Activated CD4-positive, alpha-beta T cell treated with anti-CD3 and anti-CD28 coated beads, Interleukin-2, amount 10 ng/mL, durations not matched to agents 7 days and 5 days (primary cell): ENCODE measurements at regions not wholly inside any gene's neighbourhood (a gene's known extent, or its start where the extent isn't known, plus 50 kb on each side); places are given as distances from the start of the nearest gene placed in this dataset.
"Not testable (repeated sequence)": the region's sequence is repeated elsewhere in the genome, so short reads cannot be mapped to it uniquely, and the experiment has no call there.

Source experiments
- CTCF ChIA-PET: fragments of 350-600 bp; sonication (Branson Sonifier 250); formaldehyde crosslinking; loops from one replicate; lab custom pipeline; 2021; ENCODE audit warnings: antibody characterized with exemption; lab: Charles Lee
- POLR2A ChIA-PET: fragments of 350-600 bp; sonication (Branson Sonifier 250); formaldehyde crosslinking; loops from one replicate; lab custom pipeline; 2021; ENCODE audit warnings: antibody characterized with exemption; lab: Charles Lee
- DNase-seq: peaks from one replicate; pipeline ENCODE4 v3.0.0-alpha.2; 2020
- H3K27ac Mint-ChIP-seq: one replicate; pipeline ENCODE4 v1.8.0; 2021; ENCODE audit warnings: mild to moderate bottlenecking, moderate library complexity, mixed read lengths
- H3K27me3 Mint-ChIP-seq: one replicate; pipeline ENCODE4 v1.8.0; 2021; ENCODE audit warnings: mixed read lengths
- H3K36me3 Mint-ChIP-seq: one replicate; pipeline ENCODE4 v1.8.0; 2021; ENCODE audit warnings: low read depth, mixed read lengths
- H3K4me1 Mint-ChIP-seq: one replicate; pipeline ENCODE4 v1.8.0; 2021; ENCODE audit warnings: mixed read lengths
- H3K4me3 Mint-ChIP-seq: one replicate; pipeline ENCODE4 v1.8.0; 2021; ENCODE audit warnings: mild to moderate bottlenecking, moderate library complexity, mixed read lengths
- H3K9me3 Mint-ChIP-seq: one replicate; pipeline ENCODE4 v1.8.0; 2021; ENCODE audit warnings: mixed read lengths

DNA sequence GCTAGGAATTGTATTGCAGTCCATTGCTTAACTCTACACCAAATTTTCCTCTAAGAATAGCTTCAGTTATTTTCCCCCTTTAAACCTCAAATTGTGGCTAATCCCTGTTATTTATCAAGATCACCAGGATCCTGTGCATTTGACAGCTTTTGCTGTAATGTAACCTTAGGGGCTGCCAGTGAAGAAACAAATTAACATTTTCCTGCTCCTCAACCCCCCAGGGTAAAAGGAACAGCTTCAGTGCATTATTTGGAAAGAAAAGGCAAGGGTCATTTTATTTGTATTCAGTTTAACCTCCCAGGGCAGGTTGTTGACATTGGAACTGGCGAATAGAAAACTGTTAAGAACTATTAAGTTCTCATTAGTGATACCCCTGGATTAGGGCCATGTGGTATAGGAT is 57.0 kb downstream of the PCDH20 start:
- H3K27me3 Mint-ChIP-seq = no peaks in the 10 kb centered on the region
- ChIA-PET POLR2A (no interaction called here), CTCF (no interaction called here)
- DNase-seq = no peak
- no peaks in the 10 kb centered on the region for H3K4me1 Mint-ChIP-seq
- no peak overlapping the region for H3K27ac Mint-ChIP-seq
- no peak overlapping the region for H3K4me3 Mint-ChIP-seq
- peaks cover 2% of the 10 kb centered on the region for H3K9me3 Mint-ChIP-seq
- H3K36me3 Mint-ChIP-seq = no peaks in the 10 kb centered on the region

- Mint-ChIP-seq H3K4me1 (no peaks in the 10 kb centered on the region), H3K9me3 (no peaks in the 10 kb centered on the region), H3K27ac (no peak overlapping the region), H3K36me3 (no peaks in the 10 kb centered on the region), H3K4me3 (no peak overlapping the region), H3K27me3 (no peaks in the 10 kb centered on the region)
- CTCF ChIA-PET = no interaction called here
- POLR2A ChIA-PET = no interaction called here
- no peak for DNase-seq
Observed at GRCh38 chr13:61350341-61350740, 65.3 kb downstream of the PCDH20 start.

- no peak overlapping the region for H3K27ac Mint-ChIP-seq
- no peaks in the 10 kb centered on the region for H3K4me1 Mint-ChIP-seq
- H3K27me3 Mint-ChIP-seq = no peaks in the 10 kb centered on the region
- no peak for DNase-seq
- POLR2A ChIA-PET = no interaction called here
- H3K4me3 Mint-ChIP-seq = no peak overlapping the region
- CTCF ChIA-PET = no interaction called here
- no peaks in the 10 kb centered on the region for H3K36me3 Mint-ChIP-seq
- peaks cover 2% of the 10 kb centered on the region for H3K9me3 Mint-ChIP-seq
Observed at GRCh38 chr13:61339054-61339621, 76.5 kb downstream of the PCDH20 start.

- H3K27ac Mint-ChIP-seq = no peak overlapping the region
- no peak for DNase-seq
- H3K9me3 Mint-ChIP-seq = peaks cover 5% of the 10 kb centered on the region
- no peaks in the 10 kb centered on the region for H3K36me3 Mint-ChIP-seq
- POLR2A ChIA-PET = no interaction called here
- no peak overlapping the region for H3K4me3 Mint-ChIP-seq
- no peaks in the 10 kb centered on the region for H3K4me1 Mint-ChIP-seq
- no peaks in the 10 kb centered on the region for H3K27me3 Mint-ChIP-seq
- CTCF ChIA-PET = no interaction called here
Observed at GRCh38 chr13:61316647-61317046, 99.0 kb downstream of the PCDH20 start.

DNA sequence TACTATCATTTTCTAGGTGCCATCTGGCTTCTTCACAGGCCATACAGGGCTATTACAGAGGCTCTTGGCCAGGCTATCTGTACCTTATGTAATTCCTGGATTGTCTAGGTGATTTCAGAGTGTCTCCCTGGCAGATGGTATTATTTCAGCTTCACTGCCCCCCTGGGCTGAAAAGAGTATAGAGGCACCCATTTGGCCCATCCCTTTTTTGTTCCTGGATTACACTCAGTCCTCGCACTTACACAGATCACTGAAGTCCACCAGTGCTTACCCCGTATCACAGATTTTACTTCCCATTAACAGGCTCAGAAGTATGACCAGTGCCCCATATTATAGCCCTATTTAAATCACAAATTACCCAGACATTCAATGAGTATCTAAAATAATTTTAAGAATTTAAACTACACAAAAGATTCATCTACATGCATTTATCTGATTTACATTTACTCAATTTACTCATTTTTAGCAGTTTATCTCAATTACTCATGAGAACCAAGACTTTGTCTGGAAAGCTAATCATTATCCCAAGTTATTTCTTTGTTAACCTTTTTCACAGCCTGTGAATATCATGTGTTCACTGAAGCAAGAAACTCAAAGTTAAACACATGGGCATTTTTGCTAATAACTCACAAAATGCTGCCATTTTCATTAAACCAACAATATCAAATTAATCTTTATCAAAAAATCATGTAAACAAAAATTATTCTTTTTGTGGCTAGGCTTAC is 121.0 kb downstream of the PCDH20 start:
- Mint-ChIP-seq H3K4me1 (no peaks in the 10 kb centered on the region), H3K9me3 (no peaks in the 10 kb centered on the region), H3K4me3 (no peak overlapping the region), H3K27ac (no peak overlapping the region), H3K27me3 (no peaks in the 10 kb centered on the region), H3K36me3 (no peaks in the 10 kb centered on the region)
- POLR2A ChIA-PET = no interaction called here
- no peak for DNase-seq
- CTCF ChIA-PET = no interaction called here

DNA sequence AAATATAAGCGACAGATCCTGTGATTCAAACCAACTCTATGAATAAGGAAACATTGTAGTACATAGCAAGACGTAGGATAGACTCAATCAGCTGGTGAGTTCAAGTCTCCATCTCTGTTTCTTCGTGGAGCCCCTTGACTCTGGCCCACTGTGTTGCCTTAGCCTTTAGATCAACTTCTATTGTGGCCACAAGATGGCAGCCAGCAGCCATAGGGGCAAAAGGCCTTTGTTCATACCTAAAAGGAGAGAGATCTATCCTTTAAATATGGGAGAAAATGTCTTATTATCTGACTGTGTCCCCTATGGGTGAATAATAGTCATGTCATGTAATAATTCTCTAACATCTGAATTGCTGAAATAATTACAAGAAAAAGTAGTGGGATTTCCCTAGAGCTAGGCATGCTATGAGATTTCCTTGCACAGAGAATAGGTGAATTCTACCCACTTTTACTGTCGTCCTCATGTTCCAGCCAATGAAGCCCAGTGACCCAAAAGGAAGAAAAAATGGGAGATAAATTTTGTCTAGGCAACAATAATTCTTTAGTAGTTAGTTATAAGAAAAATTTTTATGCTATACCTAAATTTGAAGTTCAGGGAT is 129.4 kb downstream of the PCDH20 start:
- Mint-ChIP-seq H3K4me3 (no peak overlapping the region), H3K27ac (no peak overlapping the region), H3K36me3 (no peaks in the 10 kb centered on the region), H3K4me1 (no peaks in the 10 kb centered on the region), H3K27me3 (no peaks in the 10 kb centered on the region), H3K9me3 (no peaks in the 10 kb centered on the region)
- CTCF ChIA-PET = no interaction called here
- DNase-seq = no peak
- POLR2A ChIA-PET = no interaction called here

- H3K4me1 Mint-ChIP-seq = no peaks in the 10 kb centered on the region
- H3K4me3 Mint-ChIP-seq = no peak overlapping the region
- no peak for DNase-seq
- CTCF ChIA-PET = no interaction called here
- H3K36me3 Mint-ChIP-seq = no peaks in the 10 kb centered on the region
- H3K27me3 Mint-ChIP-seq = no peaks in the 10 kb centered on the region
- no peaks in the 10 kb centered on the region for H3K9me3 Mint-ChIP-seq
- H3K27ac Mint-ChIP-seq = no peak overlapping the region
- POLR2A ChIA-PET = no interaction called here
Observed at GRCh38 chr13:61277586-61278276, 137.9 kb downstream of the PCDH20 start.

- ChIA-PET CTCF (no interaction called here), POLR2A (no interaction called here)
- H3K27me3 Mint-ChIP-seq = no peaks in the 10 kb centered on the region
- H3K9me3 Mint-ChIP-seq = no peaks in the 10 kb centered on the region
- H3K4me3 Mint-ChIP-seq = no peak overlapping the region
- H3K36me3 Mint-ChIP-seq = no peaks in the 10 kb centered on the region
- no peak overlapping the region for H3K27ac Mint-ChIP-seq
- no peak for DNase-seq
- H3K4me1 Mint-ChIP-seq = no peaks in the 10 kb centered on the region
Observed at GRCh38 chr13:61277088-61277487, 138.6 kb downstream of the PCDH20 start.

DNA sequence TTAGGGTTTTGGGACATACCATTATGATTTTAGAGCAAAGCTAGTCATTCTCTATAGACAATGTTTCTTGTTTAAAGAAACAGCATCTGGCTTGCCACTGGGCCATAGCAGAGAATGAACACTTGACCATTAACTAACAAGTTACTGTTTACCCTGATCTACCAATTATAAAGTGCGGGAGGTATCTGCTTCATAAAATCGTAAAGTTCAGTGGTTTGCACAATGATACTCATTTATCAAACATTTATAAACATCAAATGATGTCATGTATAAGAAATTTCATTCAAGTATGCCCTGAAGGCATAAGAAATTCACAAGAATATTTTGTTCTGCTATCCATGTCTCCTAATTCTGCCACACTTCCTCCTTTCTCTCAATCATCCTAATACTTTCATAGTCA is 139.2 kb downstream of the PCDH20 start:
- Mint-ChIP-seq H3K4me3 (no peak overlapping the region), H3K27me3 (no peaks in the 10 kb centered on the region), H3K36me3 (no peaks in the 10 kb centered on the region), H3K9me3 (no peaks in the 10 kb centered on the region), H3K4me1 (no peaks in the 10 kb centered on the region), H3K27ac (no peak overlapping the region)
- ChIA-PET CTCF (no interaction called here), POLR2A (no interaction called here)
- no peak for DNase-seq

GRCh38 chr13:61275736-61276135 is 139.9 kb downstream of the PCDH20 start:
- DNase-seq = no peak
- Mint-ChIP-seq H3K9me3 (peaks cover 2% of the 10 kb centered on the region), H3K27ac (no peak overlapping the region), H3K36me3 (no peaks in the 10 kb centered on the region), H3K27me3 (no peaks in the 10 kb centered on the region), H3K4me3 (no peak overlapping the region), H3K4me1 (no peaks in the 10 kb centered on the region)
- POLR2A ChIA-PET = no interaction called here
- CTCF ChIA-PET = no interaction called here

- no peaks in the 10 kb centered on the region for H3K27me3 Mint-ChIP-seq
- ChIA-PET POLR2A (no interaction called here), CTCF (no interaction called here)
- no peak overlapping the region for H3K27ac Mint-ChIP-seq
- no peak overlapping the region for H3K4me3 Mint-ChIP-seq
- no peak for DNase-seq
- H3K4me1 Mint-ChIP-seq = no peaks in the 10 kb centered on the region
- H3K36me3 Mint-ChIP-seq = no peaks in the 10 kb centered on the region
- peaks cover 7% of the 10 kb centered on the region for H3K9me3 Mint-ChIP-seq
Observed at GRCh38 chr13:61275251-61275650, 140.4 kb downstream of the PCDH20 start.

DNA sequence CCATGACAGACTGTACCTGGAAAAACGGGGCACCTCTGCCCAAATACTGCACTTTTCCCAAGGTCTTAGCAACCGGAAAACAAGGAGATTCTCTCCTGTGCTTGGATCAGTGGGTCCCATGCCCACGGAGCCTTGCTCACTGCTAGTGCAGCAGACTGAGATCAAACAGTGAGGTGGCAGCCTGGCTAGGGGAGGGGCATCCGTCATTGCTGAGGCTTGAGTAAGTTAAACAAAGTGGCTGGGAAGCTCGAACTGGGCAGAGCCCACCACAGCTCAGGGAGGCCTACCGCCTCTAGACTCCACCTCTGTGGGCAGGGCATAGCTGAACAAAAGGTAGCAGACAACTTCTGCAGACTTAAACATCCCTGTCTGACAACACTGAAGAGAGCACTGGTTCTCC is 148.8 kb downstream of the PCDH20 start:
- DNase-seq, H3K36me3 Mint-ChIP-seq, H3K4me1 Mint-ChIP-seq, H3K27me3 Mint-ChIP-seq, H3K27ac Mint-ChIP-seq, POLR2A ChIA-PET, CTCF ChIA-PET, H3K4me3 Mint-ChIP-seq: not testable (repeated sequence)
- peaks cover 13% of the 10 kb centered on the region for H3K9me3 Mint-ChIP-seq

DNA sequence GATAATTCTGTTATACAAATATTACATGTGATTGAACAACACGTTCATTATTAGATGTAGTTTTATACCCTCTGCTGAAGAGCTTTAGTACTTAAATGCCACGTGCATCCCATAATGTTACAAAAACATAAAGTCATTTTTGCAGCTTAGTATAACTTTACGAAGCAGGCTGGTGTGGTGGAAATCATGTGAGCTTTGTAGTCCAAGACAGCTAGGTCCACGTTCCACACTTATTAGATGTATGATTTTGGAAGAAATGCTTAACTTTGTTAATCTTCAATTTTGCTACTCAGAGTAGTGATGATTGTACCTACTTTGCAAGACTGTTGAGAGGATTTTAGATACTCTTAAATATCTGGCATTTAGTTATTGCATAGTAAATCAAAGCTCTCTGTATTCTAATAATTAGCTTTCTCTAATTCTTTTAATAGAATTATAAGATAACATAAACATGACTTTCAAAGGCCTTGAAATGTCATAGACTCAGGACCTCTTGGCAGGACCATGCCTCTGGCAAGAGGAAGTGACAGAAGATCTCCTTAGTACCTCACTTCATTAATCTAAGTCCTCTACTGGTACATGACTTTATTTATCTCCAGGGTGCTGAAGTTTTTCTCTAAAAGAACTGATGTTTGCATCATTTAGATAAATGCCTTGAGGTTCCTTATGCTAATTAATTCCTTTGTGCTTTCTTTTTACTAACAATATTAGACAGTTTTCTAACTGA is 153.7 kb downstream of the PCDH20 start:
- Mint-ChIP-seq H3K9me3 (no peaks in the 10 kb centered on the region), H3K27me3 (no peaks in the 10 kb centered on the region), H3K36me3 (no peaks in the 10 kb centered on the region), H3K4me1 (no peaks in the 10 kb centered on the region), H3K4me3 (no peak overlapping the region), H3K27ac (no peak overlapping the region)
- ChIA-PET POLR2A (no interaction called here), CTCF (no interaction called here)
- DNase-seq = no peak
